MCF 10A (cell line): ENCODE measurements at regions not wholly inside any gene's neighbourhood (a gene's known extent, or its start where the extent isn't known, plus 50 kb on each side); places are given as distances from the start of the nearest gene placed in this dataset.

Experiments
- BruUV-seq: library from RNA; stranded (reverse); fragments of 400-500 nt; replicated peaks from 2 replicates; lab custom pipeline; 2021; lab: Mats Ljungman, UMichigan
- CTCF ChIA-PET: fragments of 300-600 bp; sonication (Branson Sonifier 250); formaldehyde crosslinking; extraction: SDS; loops from one replicate; lab custom pipeline; 2021; ENCODE audit warnings: antibody characterized with exemption, inconsistent platforms; lab: Yijun Ruan, JAX
- POLR2A ChIA-PET: fragments of 300-600, 350-650 bp; sonication (Branson Sonifier 250); formaldehyde crosslinking; extraction: SDS; loops from one replicate; lab custom pipeline; 2020; ENCODE audit warnings: antibody characterized with exemption, inconsistent platforms; lab: Yijun Ruan, JAX
- DNase-seq: peaks from one replicate; pipeline ENCODE4 v3.0.0-alpha.2; 2018; ENCODE audit not compliant: unreplicated experiment
- H3K27ac Mint-ChIP-seq: one replicate; pipeline ENCODE4 v1.8.0; 2022; ENCODE audit warnings: mild to moderate bottlenecking, low read depth, mixed read lengths; ENCODE audit not compliant: unreplicated experiment
- H3K27me3 Mint-ChIP-seq: one replicate; pipeline ENCODE4 v1.8.0; 2022; ENCODE audit warnings: mixed read lengths; ENCODE audit not compliant: insufficient read depth, unreplicated experiment
- H3K36me3 Mint-ChIP-seq: one replicate; pipeline ENCODE4 v1.8.0; 2022; ENCODE audit warnings: mild to moderate bottlenecking, moderate library complexity, mixed read lengths; ENCODE audit not compliant: insufficient read depth, unreplicated experiment
- H3K4me1 Mint-ChIP-seq: one replicate; pipeline ENCODE4 v1.8.0; 2022; ENCODE audit warnings: mixed read lengths; ENCODE audit not compliant: insufficient read depth, unreplicated experiment
- H3K4me3 Mint-ChIP-seq: one replicate; pipeline ENCODE4 v1.8.0; 2022; ENCODE audit warnings: mild to moderate bottlenecking, moderate library complexity, mixed read lengths; ENCODE audit not compliant: unreplicated experiment
- H3K9me3 Mint-ChIP-seq: one replicate; pipeline ENCODE4 v1.8.0; 2022; ENCODE audit warnings: mixed read lengths; ENCODE audit not compliant: unreplicated experiment
- intact Hi-C: fragments of 100-400 bp; cut with micrococcal nuclease; formaldehyde crosslinking; loops from 2 replicates; pipeline ENCODE4 v1.14.1; 2022
- TF ChIP-seq, protein P1 (sequence below): fragments of 200-600 bp; IDR thresholded peaks from one replicate; pipeline ENCODE4 v1.8.0; 2022; ENCODE audit warnings: antibody characterized with exemption, mild to moderate bottlenecking; ENCODE audit not compliant: unreplicated experiment

GRCh38 chr3:31050296-31050695, 155.8 kb upstream of the GADL1 start:
- CTCF ChIA-PET: interaction anchor here (1.0 kb wide), 1 partner anchor 84 kb away, joined by 3 read pairs; no protein-coding TSS in a partner anchor
- intact Hi-C loops: no loop called here
- POLR2A ChIA-PET: interaction anchor here (0.7 to 0.9 kb wide), 2 partner anchors 12 to 16 kb away, joined by 3 to 4 read pairs; no protein-coding TSS in a partner anchor

DNA sequence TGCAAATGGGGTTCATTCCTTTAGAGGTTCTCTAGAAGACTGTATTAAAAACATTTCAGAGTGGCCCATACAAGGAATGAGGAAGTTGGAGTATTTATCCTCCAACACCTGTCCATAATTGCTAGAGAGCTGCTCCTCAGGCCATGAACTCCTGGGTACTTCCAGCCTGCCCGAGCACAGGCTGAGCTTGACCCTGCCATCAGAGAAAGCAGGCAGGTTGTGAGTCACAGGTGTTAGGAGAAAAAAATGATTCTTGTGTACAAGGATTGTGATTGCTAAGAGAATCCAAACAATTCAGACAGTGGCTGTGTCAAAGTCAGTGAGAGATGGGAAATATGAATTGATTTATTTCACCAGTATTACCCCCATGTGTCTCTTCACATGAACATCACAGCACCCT, 156.8 kb upstream of the GADL1 start:
- intact Hi-C loops: no loop called here
- TF ChIP-seq, protein P1, sequence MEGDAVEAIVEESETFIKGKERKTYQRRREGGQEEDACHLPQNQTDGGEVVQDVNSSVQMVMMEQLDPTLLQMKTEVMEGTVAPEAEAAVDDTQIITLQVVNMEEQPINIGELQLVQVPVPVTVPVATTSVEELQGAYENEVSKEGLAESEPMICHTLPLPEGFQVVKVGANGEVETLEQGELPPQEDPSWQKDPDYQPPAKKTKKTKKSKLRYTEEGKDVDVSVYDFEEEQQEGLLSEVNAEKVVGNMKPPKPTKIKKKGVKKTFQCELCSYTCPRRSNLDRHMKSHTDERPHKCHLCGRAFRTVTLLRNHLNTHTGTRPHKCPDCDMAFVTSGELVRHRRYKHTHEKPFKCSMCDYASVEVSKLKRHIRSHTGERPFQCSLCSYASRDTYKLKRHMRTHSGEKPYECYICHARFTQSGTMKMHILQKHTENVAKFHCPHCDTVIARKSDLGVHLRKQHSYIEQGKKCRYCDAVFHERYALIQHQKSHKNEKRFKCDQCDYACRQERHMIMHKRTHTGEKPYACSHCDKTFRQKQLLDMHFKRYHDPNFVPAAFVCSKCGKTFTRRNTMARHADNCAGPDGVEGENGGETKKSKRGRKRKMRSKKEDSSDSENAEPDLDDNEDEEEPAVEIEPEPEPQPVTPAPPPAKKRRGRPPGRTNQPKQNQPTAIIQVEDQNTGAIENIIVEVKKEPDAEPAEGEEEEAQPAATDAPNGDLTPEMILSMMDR: no peak
- no TSS peak for BruUV-seq
- H3K36me3 Mint-ChIP-seq: no peaks in the 10 kb centered on the region
- no peak overlapping the region for H3K27ac Mint-ChIP-seq
- ChIA-PET POLR2A (interaction anchor here (1.0 kb wide), 1 partner anchor 10 kb away, joined by 3 read pairs; no protein-coding TSS in a partner anchor), CTCF (no interaction called here)
- peaks cover 7% of the 10 kb centered on the region for H3K9me3 Mint-ChIP-seq
- no peak for DNase-seq
- no peak overlapping the region for H3K4me3 Mint-ChIP-seq
- no peaks in the 10 kb centered on the region for H3K27me3 Mint-ChIP-seq
- peaks cover 7% of the 10 kb centered on the region for H3K4me1 Mint-ChIP-seq

More at GRCh38 chr3:31050296-31050695, 155.8 kb upstream of the GADL1 start:
- BruUV-seq: no TSS peak
- Mint-ChIP-seq H3K9me3 (peaks cover 7% of the 10 kb centered on the region), H3K27ac (no peak overlapping the region), H3K4me1 (peaks cover 7% of the 10 kb centered on the region), H3K4me3 (no peak overlapping the region), H3K36me3 (no peaks in the 10 kb centered on the region), H3K27me3 (no peaks in the 10 kb centered on the region)
- no peak for DNase-seq
- TF ChIP-seq, protein P1: no peak

- H3K4me1 Mint-ChIP-seq: peaks cover 7% of the 10 kb centered on the region
- H3K9me3 Mint-ChIP-seq: peaks cover 7% of the 10 kb centered on the region
- intact Hi-C loops: no loop called here
- no peaks in the 10 kb centered on the region for H3K36me3 Mint-ChIP-seq
- POLR2A ChIA-PET: interaction anchor here (1.0 kb wide), 1 partner anchor 9 kb away, joined by 4 read pairs; no protein-coding TSS in a partner anchor
- CTCF ChIA-PET: no interaction called here
- no peaks in the 10 kb centered on the region for H3K27me3 Mint-ChIP-seq
- TF ChIP-seq, protein P1: no peak
- no TSS peak for BruUV-seq
- no peak overlapping the region for H3K27ac Mint-ChIP-seq
- H3K4me3 Mint-ChIP-seq: no peak overlapping the region
- DNase-seq: no peak
Measured at GRCh38 chr3:31053299-31053698, 158.8 kb upstream of the GADL1 start.

GRCh38 chr3:31054032-31054431, 159.6 kb upstream of the GADL1 start:
- POLR2A ChIA-PET: interaction anchor here (0.9 to 1.4 kb wide), 5 partner anchors 8 to 53 kb away, joined by 3 to 5 read pairs (median 3); no protein-coding TSS in a partner anchor
- CTCF ChIA-PET: no interaction called here
- Mint-ChIP-seq H3K36me3 (no peaks in the 10 kb centered on the region), H3K27me3 (no peaks in the 10 kb centered on the region), H3K4me1 (peaks cover 7% of the 10 kb centered on the region), H3K9me3 (peaks cover 10% of the 10 kb centered on the region), H3K27ac (peak overlapping the region; percentile 41), H3K4me3 (no peak overlapping the region)
- DNase-seq: peak; percentile 4
- TF ChIP-seq, protein P1: no peak
- intact Hi-C loops: no loop called here
- no TSS peak for BruUV-seq
